ENCODE measurements at regions not wholly inside any gene's neighbourhood (a gene's known extent, or its start where the extent isn't known, plus 50 kb on each side); places are given as distances from the start of the nearest gene placed in this dataset.
"Not testable (repeated sequence)": the region's sequence is repeated elsewhere in the genome, so short reads cannot be mapped to it uniquely, and the experiment has no call there.

GRCh38 chr1:30161953-30162352 is 561.4 kb downstream of the MATN1 start:
- H3K4me2 ChIP-seq (ENCODE audit: low read depth, low read length, poor library complexity, severe bottlenecking): no peak overlapping the region
- no peaks in the 10 kb centered on the region for H4K20me1 ChIP-seq (ENCODE audit: insufficient read depth, low read depth, low read length)
- H3K36me3 ChIP-seq (ENCODE audit: insufficient read depth, low read length): no peaks in the 10 kb centered on the region
- H3K27me3 ChIP-seq (ENCODE audit: low read length): no peaks in the 10 kb centered on the region
- H3K79me2 ChIP-seq (ENCODE audit: low read length): no peaks in the 10 kb centered on the region
- no peaks in the 10 kb centered on the region for H3K9me3 ChIP-seq (ENCODE audit: low read length)
- no peak overlapping the region for H2AFZ ChIP-seq (ENCODE audit: low read length)
- no peaks in the 10 kb centered on the region for H3K9me2 ChIP-seq (replicated peaks; ENCODE audit: insufficient read depth, low read length)
- no peak for DNase-seq
- 0 out of 2 replicates have a peak, but pooled peaks cover 3% of the 10 kb centered on the region for H3K4me1 ChIP-seq (ENCODE audit: low read length)
- H3K9ac ChIP-seq (ENCODE audit: low read length): no peak overlapping the region
- no peak overlapping the region for H3K4me3 ChIP-seq (ENCODE audit: low read length)
- H3K27ac ChIP-seq (ENCODE audit: low read length): no peak overlapping the region

GRCh38 chr1:30160999-30161689 is 562.2 kb downstream of the MATN1 start:
- Histone ChIP-seq H3K36me3 (ENCODE audit: insufficient read depth, low read length) (no peaks in the 10 kb centered on the region), H2AFZ (ENCODE audit: low read length) (no peak overlapping the region), H3K4me1 (ENCODE audit: low read length) (0 out of 2 replicates have a peak, but pooled peaks cover 3% of the 10 kb centered on the region), H4K20me1 (ENCODE audit: insufficient read depth, low read depth, low read length) (no peaks in the 10 kb centered on the region), H3K79me2 (ENCODE audit: low read length) (no peaks in the 10 kb centered on the region), H3K9ac (ENCODE audit: low read length) (no peak overlapping the region), H3K9me3 (ENCODE audit: low read length) (no peaks in the 10 kb centered on the region), H3K4me2 (ENCODE audit: low read depth, low read length, poor library complexity, severe bottlenecking) (no peak overlapping the region), H3K27ac (ENCODE audit: low read length) (no peak overlapping the region), H3K9me2 (replicated peaks; ENCODE audit: insufficient read depth, low read length) (no peaks in the 10 kb centered on the region), H3K4me3 (ENCODE audit: low read length) (no peak overlapping the region), H3K27me3 (ENCODE audit: low read length) (no peaks in the 10 kb centered on the region)
- DNase-seq: no peak

DNA sequence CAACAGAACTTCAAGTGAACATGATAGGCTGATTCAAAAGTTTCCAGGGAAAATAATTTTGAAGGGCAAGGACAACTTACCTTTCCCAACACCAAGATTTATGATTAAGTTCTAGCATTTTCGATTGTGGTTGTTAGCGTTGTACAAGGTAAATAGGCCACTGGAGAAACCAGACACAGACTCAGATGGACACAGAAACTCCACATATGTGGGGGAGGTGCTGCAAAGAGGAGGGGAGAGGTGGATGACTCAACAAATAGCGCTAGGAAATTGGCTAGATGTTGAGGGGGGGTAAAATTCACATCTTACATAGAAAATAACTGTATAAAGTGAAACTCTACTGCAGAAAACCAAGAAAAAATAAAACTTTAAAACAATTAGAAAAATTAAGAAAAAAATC is 564.4 kb downstream of the MATN1 start:
- Histone ChIP-seq H3K79me2 (ENCODE audit: low read length) (no peaks in the 10 kb centered on the region), H3K4me2 (ENCODE audit: low read depth, low read length, poor library complexity, severe bottlenecking) (no peak overlapping the region), H4K20me1 (ENCODE audit: insufficient read depth, low read depth, low read length) (no peaks in the 10 kb centered on the region), H3K4me1 (ENCODE audit: low read length) (0 out of 2 replicates have a peak, but pooled peaks cover 3% of the 10 kb centered on the region), H3K27ac (ENCODE audit: low read length) (no peak overlapping the region), H3K9ac (ENCODE audit: low read length) (no peak overlapping the region), H3K4me3 (ENCODE audit: low read length) (no peak overlapping the region), H3K9me3 (ENCODE audit: low read length) (no peaks in the 10 kb centered on the region), H3K27me3 (ENCODE audit: low read length) (no peaks in the 10 kb centered on the region), H3K9me2 (replicated peaks; ENCODE audit: insufficient read depth, low read length) (no peaks in the 10 kb centered on the region), H2AFZ (ENCODE audit: low read length) (no peak overlapping the region), H3K36me3 (ENCODE audit: insufficient read depth, low read length) (no peaks in the 10 kb centered on the region)
- no peak for DNase-seq

DNA sequence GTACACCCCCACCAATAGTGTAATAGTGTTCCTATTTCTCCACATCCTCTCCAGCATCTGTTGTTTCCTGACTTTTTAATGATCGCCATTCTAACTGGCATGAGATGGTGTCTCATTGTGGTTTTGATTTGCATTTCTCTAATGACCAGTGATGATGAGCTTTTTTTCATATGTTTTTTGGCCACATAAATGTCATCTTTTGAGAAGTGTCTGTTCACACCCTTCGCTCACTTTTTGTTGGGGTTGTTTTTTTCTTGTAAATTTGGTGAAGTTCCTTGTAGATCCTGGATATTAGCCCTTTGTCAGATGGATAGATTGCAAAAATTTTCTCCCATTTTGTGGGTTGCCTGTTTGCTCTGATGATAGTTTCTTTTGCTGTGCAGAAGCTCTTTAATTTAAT is 567.7 kb downstream of the MATN1 start:
- not testable (repeated sequence) for H2AFZ ChIP-seq (ENCODE audit: low read length); H4K20me1 ChIP-seq (ENCODE audit: insufficient read depth, low read depth, low read length); H3K9me2 ChIP-seq (replicated peaks; ENCODE audit: insufficient read depth, low read length); DNase-seq; H3K4me1 ChIP-seq (ENCODE audit: low read length); H3K9me3 ChIP-seq (ENCODE audit: low read length); H3K27ac ChIP-seq (ENCODE audit: low read length); H3K79me2 ChIP-seq (ENCODE audit: low read length); H3K4me3 ChIP-seq (ENCODE audit: low read length); H3K9ac ChIP-seq (ENCODE audit: low read length); H3K27me3 ChIP-seq (ENCODE audit: low read length); H3K4me2 ChIP-seq (ENCODE audit: low read depth, low read length, poor library complexity, severe bottlenecking); H3K36me3 ChIP-seq (ENCODE audit: insufficient read depth, low read length)

DNA sequence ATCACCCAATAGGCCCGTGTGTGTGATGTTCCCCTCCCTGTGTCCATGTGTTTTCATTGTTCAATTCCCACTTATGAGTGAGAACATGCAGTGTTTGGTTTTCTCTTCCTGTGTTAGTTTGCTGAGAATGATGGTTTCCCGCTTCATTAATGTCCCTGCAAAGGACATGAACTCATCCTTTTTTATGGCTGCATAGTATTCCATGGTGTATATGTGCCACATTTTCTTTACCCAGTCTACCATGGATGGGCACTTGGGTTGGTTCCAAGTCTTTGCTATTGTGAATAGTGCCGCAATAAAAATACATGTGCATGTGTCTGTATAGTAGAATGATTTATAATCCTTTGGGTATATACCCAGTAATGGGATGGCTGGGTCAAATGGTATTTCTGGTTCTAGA is 568.1 kb downstream of the MATN1 start:
- not testable (repeated sequence) for H3K9me2 ChIP-seq (replicated peaks; ENCODE audit: insufficient read depth, low read length); DNase-seq; H3K27ac ChIP-seq (ENCODE audit: low read length); H3K36me3 ChIP-seq (ENCODE audit: insufficient read depth, low read length); H3K9ac ChIP-seq (ENCODE audit: low read length); H2AFZ ChIP-seq (ENCODE audit: low read length); H3K4me2 ChIP-seq (ENCODE audit: low read depth, low read length, poor library complexity, severe bottlenecking); H3K4me3 ChIP-seq (ENCODE audit: low read length); H3K9me3 ChIP-seq (ENCODE audit: low read length); H4K20me1 ChIP-seq (ENCODE audit: insufficient read depth, low read depth, low read length); H3K4me1 ChIP-seq (ENCODE audit: low read length); H3K79me2 ChIP-seq (ENCODE audit: low read length); H3K27me3 ChIP-seq (ENCODE audit: low read length)

DNA sequence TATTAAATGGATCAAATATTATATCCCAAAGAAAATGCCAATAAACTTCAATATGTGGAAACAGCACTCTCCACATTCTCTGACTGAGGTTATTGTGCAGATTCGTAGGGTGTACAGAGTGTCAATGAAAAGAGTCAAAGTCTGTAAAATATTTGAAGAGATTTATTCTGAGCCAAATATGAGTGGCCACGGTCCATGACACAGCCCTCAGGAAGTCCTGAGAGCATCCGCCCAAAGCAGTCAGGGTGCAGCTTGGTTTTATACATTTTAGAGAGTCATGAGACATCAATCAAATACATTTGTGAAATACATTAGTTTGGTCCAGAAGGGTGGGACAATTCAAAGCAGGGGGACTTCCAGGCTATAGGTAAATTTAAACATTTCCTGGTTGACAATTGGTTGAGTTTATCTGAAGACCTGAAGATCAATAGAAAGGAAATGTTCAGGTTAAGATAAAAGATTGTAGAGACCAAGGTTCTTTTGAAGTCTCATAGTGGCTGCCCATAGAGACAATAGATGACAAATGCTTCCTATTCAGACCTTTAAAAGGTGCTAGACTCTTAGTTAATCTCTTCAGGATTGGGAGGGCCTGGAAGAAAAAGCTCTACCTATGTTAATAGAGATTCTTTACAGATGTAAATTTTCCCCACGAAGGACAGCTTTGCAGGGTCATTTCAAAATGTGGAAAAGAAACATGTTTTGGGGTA is 569.5 kb downstream of the MATN1 start:
- H3K9me3 ChIP-seq (ENCODE audit: low read length): no peaks in the 10 kb centered on the region
- no peaks in the 10 kb centered on the region for H3K79me2 ChIP-seq (ENCODE audit: low read length)

DNA sequence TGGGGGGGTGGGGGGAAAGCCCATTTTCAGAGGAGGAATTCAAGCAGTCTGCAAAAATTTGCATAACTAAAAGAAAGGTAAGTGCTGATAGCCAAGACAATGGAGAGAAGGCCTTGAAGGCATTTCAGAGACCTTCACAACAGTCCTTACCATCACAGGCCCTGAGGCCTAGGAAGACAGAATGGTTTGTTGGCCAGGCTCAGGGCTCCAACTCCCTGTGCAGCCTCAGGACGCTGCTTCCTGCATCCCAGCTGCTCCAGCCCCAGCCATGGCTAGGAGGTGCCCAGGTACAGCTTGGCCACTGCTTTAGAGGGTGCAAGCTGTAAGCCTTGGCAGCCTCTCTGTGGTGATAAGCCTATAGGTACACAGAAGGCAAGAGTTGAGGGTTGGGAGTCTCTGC is 571.6 kb downstream of the MATN1 start:
- H3K4me2 ChIP-seq (ENCODE audit: low read depth, low read length, poor library complexity, severe bottlenecking): no peak overlapping the region
- H3K27me3 ChIP-seq (ENCODE audit: low read length): no peaks in the 10 kb centered on the region
- no peak overlapping the region for H2AFZ ChIP-seq (ENCODE audit: low read length)
- no peak overlapping the region for H3K27ac ChIP-seq (ENCODE audit: low read length)
- no peaks in the 10 kb centered on the region for H3K4me1 ChIP-seq (ENCODE audit: low read length)
- no peak overlapping the region for H3K4me3 ChIP-seq (ENCODE audit: low read length)
- H3K9me2 ChIP-seq (replicated peaks; ENCODE audit: insufficient read depth, low read length): no peaks in the 10 kb centered on the region
- no peak overlapping the region for H3K9ac ChIP-seq (ENCODE audit: low read length)
- H4K20me1 ChIP-seq (ENCODE audit: insufficient read depth, low read depth, low read length): no peaks in the 10 kb centered on the region
- H3K9me3 ChIP-seq (ENCODE audit: low read length): no peaks in the 10 kb centered on the region
- H3K79me2 ChIP-seq (ENCODE audit: low read length): no peaks in the 10 kb centered on the region
- DNase-seq: no peak
- H3K36me3 ChIP-seq (ENCODE audit: insufficient read depth, low read length): no peaks in the 10 kb centered on the region

More for the DNA sequence above, 569.5 kb downstream of the MATN1 start:
- Histone ChIP-seq H3K27me3 (ENCODE audit: low read length) (no peaks in the 10 kb centered on the region), H3K27ac (ENCODE audit: low read length) (no peak overlapping the region), H3K4me2 (ENCODE audit: low read depth, low read length, poor library complexity, severe bottlenecking) (no peak overlapping the region), H3K4me3 (ENCODE audit: low read length) (no peak overlapping the region), H3K4me1 (ENCODE audit: low read length) (no peaks in the 10 kb centered on the region), H3K36me3 (ENCODE audit: insufficient read depth, low read length) (no peaks in the 10 kb centered on the region), H2AFZ (ENCODE audit: low read length) (no peak overlapping the region), H4K20me1 (ENCODE audit: insufficient read depth, low read depth, low read length) (no peaks in the 10 kb centered on the region), H3K9ac (ENCODE audit: low read length) (no peak overlapping the region), H3K9me2 (replicated peaks; ENCODE audit: insufficient read depth, low read length) (no peaks in the 10 kb centered on the region)
- no peak for DNase-seq

DNA sequence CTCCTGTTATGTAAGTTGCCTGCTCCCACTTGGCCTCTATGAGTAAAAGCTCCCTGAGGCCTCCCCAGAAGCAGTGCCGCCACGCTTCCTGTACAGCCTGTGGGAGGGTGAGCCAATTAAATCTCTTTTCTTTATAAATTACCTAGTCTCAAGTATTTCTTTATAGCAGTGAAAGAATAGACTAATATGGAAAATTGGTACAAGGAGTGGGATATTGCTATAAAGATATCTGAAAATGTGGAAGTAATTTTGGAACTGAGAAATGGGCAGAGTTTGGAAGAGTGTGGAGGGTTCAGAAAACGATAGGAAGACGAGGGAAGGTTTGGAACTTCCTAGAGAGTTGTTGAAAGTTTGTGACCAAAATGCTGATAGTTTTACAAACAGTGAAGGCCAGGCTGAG is 572.3 kb downstream of the MATN1 start:
- no peaks in the 10 kb centered on the region for H3K9me3 ChIP-seq (ENCODE audit: low read length)
- no peaks in the 10 kb centered on the region for H3K79me2 ChIP-seq (ENCODE audit: low read length)
- H3K4me3 ChIP-seq (ENCODE audit: low read length): no peak overlapping the region
- H3K4me1 ChIP-seq (ENCODE audit: low read length): no peaks in the 10 kb centered on the region
- H3K27me3 ChIP-seq (ENCODE audit: low read length): no peaks in the 10 kb centered on the region
- no peak overlapping the region for H3K4me2 ChIP-seq (ENCODE audit: low read depth, low read length, poor library complexity, severe bottlenecking)
- H3K27ac ChIP-seq (ENCODE audit: low read length): no peak overlapping the region
- no peaks in the 10 kb centered on the region for H3K36me3 ChIP-seq (ENCODE audit: insufficient read depth, low read length)
- no peak overlapping the region for H3K9ac ChIP-seq (ENCODE audit: low read length)
- H3K9me2 ChIP-seq (replicated peaks; ENCODE audit: insufficient read depth, low read length): no peaks in the 10 kb centered on the region
- no peak overlapping the region for H2AFZ ChIP-seq (ENCODE audit: low read length)
- no peaks in the 10 kb centered on the region for H4K20me1 ChIP-seq (ENCODE audit: insufficient read depth, low read depth, low read length)
- DNase-seq: no peak
